Panc1 (cell line): ENCODE measurements at regions not wholly inside any gene's neighbourhood (a gene's known extent, or its start where the extent isn't known, plus 50 kb on each side); places are given as distances from the start of the nearest gene placed in this dataset.

ENCODE experiments used
- ATAC-seq: fragments of 200-7000 bp; cut with Tn5 transposase; 2 replicates; pipeline ENCODE4 v1.9.1; 2020; ENCODE audit warnings: mild to moderate bottlenecking, moderate library complexity
- BruUV-seq: library from RNA; stranded (reverse); fragments of 400-500 nt; replicated peaks from 2 replicates; lab custom pipeline; 2021; lab: Mats Ljungman, UMichigan
- CTCF ChIA-PET: fragments of 300-600 bp; sonication (Branson Sonifier 250); formaldehyde crosslinking; loops from one replicate; lab custom pipeline; 2022; ENCODE audit warnings: antibody characterized with exemption; lab: Charles Lee
- POLR2A ChIA-PET: fragments of 300-600 bp; sonication (Branson Sonifier 250); formaldehyde crosslinking; loops from one replicate; lab custom pipeline; 2022; ENCODE audit warnings: antibody characterized with exemption; lab: Charles Lee
- DNase-seq: peaks from one replicate; pipeline ENCODE4 v3.0.0-alpha.2; 2010; ENCODE audit warnings: low read depth, low spot score
- H3K27ac ChIP-seq: 2 replicates; pipeline ENCODE4 v1.5.1; 2011; ENCODE audit warnings: mild to moderate bottlenecking, low read length, inconsistent platforms
- H3K27me3 ChIP-seq: fragments of 200-500 bp; sonication (Bioruptor generic); 2 replicates; pipeline ENCODE4 v1.6.0; 2014; ENCODE audit warnings: low read length, inconsistent platforms; ENCODE audit not compliant: control insufficient read depth, insufficient read depth
- H3K36me3 ChIP-seq: fragments of 200-500 bp; sonication (Bioruptor generic); 2 replicates; pipeline ENCODE4 v1.5.1; 2014; ENCODE audit warnings: inconsistent platforms, mild to moderate bottlenecking, low read length, moderate library complexity; ENCODE audit not compliant: control insufficient read depth, insufficient read depth
- H3K4me1 ChIP-seq: 2 replicates; pipeline ENCODE4 v1.5.1; 2011; ENCODE audit warnings: inconsistent platforms, mild to moderate bottlenecking, low read length, moderate library complexity; ENCODE audit not compliant: control insufficient read depth, insufficient read depth
- H3K4me3 ChIP-seq, 2 experiments: 2 replicates each; pipeline ENCODE4 v1.5.1; 2011 to 2012; ENCODE audit warnings: low read depth in 2 of 2, low read length in 2 of 2, mild to moderate bottlenecking in 2 of 2, inconsistent platforms in 1 of 2, moderate library complexity in 1 of 2
- H3K9me3 ChIP-seq: fragments of 200-500 bp; sonication (Bioruptor generic); 2 replicates; pipeline ENCODE4 v1.5.1; 2014; ENCODE audit warnings: low read depth, mild to moderate bottlenecking, inconsistent platforms, low read length, moderate library complexity; ENCODE audit not compliant: control insufficient read depth, insufficient read depth
- POLR2AphosphoS5 ChIP-seq: IDR thresholded peaks from 2 replicates; pipeline ENCODE4 v1.6.1; 2012; ENCODE audit warnings: mild to moderate bottlenecking, low read depth, low read length, moderate library complexity
- SIN3A ChIP-seq: IDR thresholded peaks from 2 replicates; pipeline ENCODE4 v1.6.1; 2012; ENCODE audit warnings: low read depth, mild to moderate bottlenecking, low read length, moderate library complexity, borderline replicate concordance; ENCODE audit not compliant: insufficient read depth
- TCF7L2 ChIP-seq: IDR thresholded peaks from 2 replicates; pipeline ENCODE4 v1.6.1; 2011; ENCODE audit warnings: mild to moderate bottlenecking, low read depth, low read length, inconsistent platforms
- in situ Hi-C: cut with HindIII; loops from 2 replicates; pipeline ENCODE4 v1.10.0; 2016; ENCODE audit warnings: low sequenced_read_pairs, low pct_unique_long_range_greater_than_20kb
- intact Hi-C: fragments of 100-400 bp; cut with micrococcal nuclease; formaldehyde crosslinking; loops from one replicate; pipeline ENCODE4 v1.10.0; 2022; ENCODE audit not compliant: unreplicated experiment
- TF ChIP-seq, protein P1 (sequence below), 2 experiments: IDR thresholded peaks; 2 replicates each; pipeline ENCODE4 v1.6.1; 2011 to 2012; ENCODE audit warnings: low read depth in 2 of 2, control low read depth in 1 of 2, low read length in 1 of 2, mild to moderate bottlenecking in 1 of 2, moderate library complexity in 1 of 2; ENCODE audit not compliant: insufficient read depth in 1 of 2
- TF ChIP-seq, protein P2 (sequence below): fragments of 450-650 bp; IDR thresholded peaks from 2 replicates; pipeline ENCODE4 v1.5.1; 2017; ENCODE audit warnings: mild to moderate bottlenecking

- ChIA-PET POLR2A (no interaction called here), CTCF (no interaction called here)
- H3K4me1 ChIP-seq, result no peaks in the 10 kb centered on the region
- no peak overlapping the region for H3K27ac ChIP-seq
- H3K27me3 ChIP-seq, result no peaks in the 10 kb centered on the region
- H3K9me3 ChIP-seq, result no peaks in the 10 kb centered on the region
- intact Hi-C loops, result no loop called here
- BruUV-seq, result no TSS peak
- no peak overlapping the region for H3K4me3 ChIP-seq
- H3K36me3 ChIP-seq, result no peaks in the 10 kb centered on the region
- DNase-seq, result no peak
- TF ChIP-seq POLR2AphosphoS5 (no peak), SIN3A (no peak), TCF7L2 (no peak)
- TF ChIP-seq, protein P1, sequence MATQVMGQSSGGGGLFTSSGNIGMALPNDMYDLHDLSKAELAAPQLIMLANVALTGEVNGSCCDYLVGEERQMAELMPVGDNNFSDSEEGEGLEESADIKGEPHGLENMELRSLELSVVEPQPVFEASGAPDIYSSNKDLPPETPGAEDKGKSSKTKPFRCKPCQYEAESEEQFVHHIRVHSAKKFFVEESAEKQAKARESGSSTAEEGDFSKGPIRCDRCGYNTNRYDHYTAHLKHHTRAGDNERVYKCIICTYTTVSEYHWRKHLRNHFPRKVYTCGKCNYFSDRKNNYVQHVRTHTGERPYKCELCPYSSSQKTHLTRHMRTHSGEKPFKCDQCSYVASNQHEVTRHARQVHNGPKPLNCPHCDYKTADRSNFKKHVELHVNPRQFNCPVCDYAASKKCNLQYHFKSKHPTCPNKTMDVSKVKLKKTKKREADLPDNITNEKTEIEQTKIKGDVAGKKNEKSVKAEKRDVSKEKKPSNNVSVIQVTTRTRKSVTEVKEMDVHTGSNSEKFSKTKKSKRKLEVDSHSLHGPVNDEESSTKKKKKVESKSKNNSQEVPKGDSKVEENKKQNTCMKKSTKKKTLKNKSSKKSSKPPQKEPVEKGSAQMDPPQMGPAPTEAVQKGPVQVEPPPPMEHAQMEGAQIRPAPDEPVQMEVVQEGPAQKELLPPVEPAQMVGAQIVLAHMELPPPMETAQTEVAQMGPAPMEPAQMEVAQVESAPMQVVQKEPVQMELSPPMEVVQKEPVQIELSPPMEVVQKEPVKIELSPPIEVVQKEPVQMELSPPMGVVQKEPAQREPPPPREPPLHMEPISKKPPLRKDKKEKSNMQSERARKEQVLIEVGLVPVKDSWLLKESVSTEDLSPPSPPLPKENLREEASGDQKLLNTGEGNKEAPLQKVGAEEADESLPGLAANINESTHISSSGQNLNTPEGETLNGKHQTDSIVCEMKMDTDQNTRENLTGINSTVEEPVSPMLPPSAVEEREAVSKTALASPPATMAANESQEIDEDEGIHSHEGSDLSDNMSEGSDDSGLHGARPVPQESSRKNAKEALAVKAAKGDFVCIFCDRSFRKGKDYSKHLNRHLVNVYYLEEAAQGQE (IDR thresholded peaks at IDR 0.05; ENCODE audit: insufficient read depth in 1 of 2, low read depth in 2 of 2, low read length in 1 of 2), result no peak
- TF ChIP-seq, protein P2, sequence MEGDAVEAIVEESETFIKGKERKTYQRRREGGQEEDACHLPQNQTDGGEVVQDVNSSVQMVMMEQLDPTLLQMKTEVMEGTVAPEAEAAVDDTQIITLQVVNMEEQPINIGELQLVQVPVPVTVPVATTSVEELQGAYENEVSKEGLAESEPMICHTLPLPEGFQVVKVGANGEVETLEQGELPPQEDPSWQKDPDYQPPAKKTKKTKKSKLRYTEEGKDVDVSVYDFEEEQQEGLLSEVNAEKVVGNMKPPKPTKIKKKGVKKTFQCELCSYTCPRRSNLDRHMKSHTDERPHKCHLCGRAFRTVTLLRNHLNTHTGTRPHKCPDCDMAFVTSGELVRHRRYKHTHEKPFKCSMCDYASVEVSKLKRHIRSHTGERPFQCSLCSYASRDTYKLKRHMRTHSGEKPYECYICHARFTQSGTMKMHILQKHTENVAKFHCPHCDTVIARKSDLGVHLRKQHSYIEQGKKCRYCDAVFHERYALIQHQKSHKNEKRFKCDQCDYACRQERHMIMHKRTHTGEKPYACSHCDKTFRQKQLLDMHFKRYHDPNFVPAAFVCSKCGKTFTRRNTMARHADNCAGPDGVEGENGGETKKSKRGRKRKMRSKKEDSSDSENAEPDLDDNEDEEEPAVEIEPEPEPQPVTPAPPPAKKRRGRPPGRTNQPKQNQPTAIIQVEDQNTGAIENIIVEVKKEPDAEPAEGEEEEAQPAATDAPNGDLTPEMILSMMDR, result no peak
- no peak for ATAC-seq
- in situ Hi-C loops, result no loop called here
Measured at GRCh38 chr1:182246783-182247182, 144.8 kb downstream of the GLUL start.

DNA sequence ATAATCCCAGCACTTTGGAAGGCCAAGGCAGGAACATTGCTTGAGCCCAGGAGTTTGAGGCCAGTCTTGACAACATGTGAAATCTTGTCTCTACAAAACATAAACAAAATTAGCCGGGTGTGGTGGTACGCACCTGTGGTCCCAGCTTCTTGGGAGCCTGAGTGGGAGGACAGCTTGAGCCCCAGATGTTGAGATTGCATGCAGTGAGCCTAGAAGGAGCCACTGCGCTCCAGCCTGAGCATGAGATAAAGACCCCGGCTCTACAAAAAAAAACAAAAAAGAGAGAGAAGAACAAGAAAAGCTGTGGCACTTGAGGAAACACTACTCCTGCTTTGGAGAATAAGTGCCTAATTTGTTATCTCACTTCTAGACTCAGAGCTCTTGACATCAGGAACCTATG is 146.6 kb downstream of the GLUL start:
- H3K27ac ChIP-seq, result no peak overlapping the region
- ATAC-seq, result no peak
- no TSS peak for BruUV-seq
- ChIA-PET POLR2A (no interaction called here), CTCF (no interaction called here)
- no peak for DNase-seq
- no peaks in the 10 kb centered on the region for H3K9me3 ChIP-seq
- H3K4me1 ChIP-seq, result no peaks in the 10 kb centered on the region
- TF ChIP-seq SIN3A, result no peak
- TF ChIP-seq, protein P2, result no peak
- no peak for TF ChIP-seq TCF7L2
- TF ChIP-seq, protein P1 (IDR thresholded peaks at IDR 0.05; ENCODE audit: insufficient read depth in 1 of 2, low read depth in 2 of 2, low read length in 1 of 2), result no peak
- no peak for TF ChIP-seq POLR2AphosphoS5
- in situ Hi-C loops (no loop called here), intact Hi-C loops (no loop called here)
- no peak overlapping the region for H3K4me3 ChIP-seq
- H3K36me3 ChIP-seq, result no peaks in the 10 kb centered on the region
- no peaks in the 10 kb centered on the region for H3K27me3 ChIP-seq
